ENCODE measurements at regions not wholly inside any gene's neighbourhood (a gene's known extent, or its start where the extent isn't known, plus 50 kb on each side); places are given as distances from the start of the nearest gene placed in this dataset.

DNA sequence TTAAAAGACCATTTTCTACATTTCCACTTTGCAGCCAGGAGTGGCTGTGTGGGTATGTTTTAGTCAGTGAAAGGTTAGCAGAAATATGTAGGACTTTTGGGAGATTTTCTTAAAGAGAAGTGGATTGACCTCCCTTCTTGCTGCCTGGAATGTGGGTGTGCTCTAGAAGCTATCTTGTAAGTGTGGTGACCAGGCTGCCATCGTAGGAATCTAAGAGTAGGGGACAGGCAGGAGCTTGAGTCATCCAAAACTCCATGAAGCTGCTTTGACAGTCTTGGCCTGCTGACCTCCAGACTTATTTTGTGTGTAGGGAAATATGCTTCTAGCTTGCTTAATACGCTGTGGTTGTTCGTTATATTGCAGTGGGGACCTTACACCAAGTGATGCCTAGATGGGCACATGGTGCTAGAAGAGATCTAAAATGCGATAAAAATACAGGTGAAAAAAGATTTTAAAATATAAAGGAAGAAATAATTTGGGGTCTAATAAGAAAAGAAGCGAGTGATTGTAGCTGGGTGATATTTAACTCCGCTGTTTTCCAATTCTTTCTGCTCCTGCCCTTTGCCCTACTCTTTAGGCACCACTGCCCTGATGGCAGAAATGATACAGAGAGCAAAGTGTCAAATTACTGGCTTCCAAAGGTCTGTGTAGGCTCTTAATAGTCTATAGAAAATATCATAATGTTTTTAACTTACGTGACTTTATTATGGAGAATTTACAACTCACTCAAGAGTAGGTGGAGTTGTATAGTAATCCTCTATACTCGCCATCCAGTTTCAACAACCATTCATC is 298.2 kb upstream of the ZNF608 start:
- TF ChIP-seq, protein P1, sequence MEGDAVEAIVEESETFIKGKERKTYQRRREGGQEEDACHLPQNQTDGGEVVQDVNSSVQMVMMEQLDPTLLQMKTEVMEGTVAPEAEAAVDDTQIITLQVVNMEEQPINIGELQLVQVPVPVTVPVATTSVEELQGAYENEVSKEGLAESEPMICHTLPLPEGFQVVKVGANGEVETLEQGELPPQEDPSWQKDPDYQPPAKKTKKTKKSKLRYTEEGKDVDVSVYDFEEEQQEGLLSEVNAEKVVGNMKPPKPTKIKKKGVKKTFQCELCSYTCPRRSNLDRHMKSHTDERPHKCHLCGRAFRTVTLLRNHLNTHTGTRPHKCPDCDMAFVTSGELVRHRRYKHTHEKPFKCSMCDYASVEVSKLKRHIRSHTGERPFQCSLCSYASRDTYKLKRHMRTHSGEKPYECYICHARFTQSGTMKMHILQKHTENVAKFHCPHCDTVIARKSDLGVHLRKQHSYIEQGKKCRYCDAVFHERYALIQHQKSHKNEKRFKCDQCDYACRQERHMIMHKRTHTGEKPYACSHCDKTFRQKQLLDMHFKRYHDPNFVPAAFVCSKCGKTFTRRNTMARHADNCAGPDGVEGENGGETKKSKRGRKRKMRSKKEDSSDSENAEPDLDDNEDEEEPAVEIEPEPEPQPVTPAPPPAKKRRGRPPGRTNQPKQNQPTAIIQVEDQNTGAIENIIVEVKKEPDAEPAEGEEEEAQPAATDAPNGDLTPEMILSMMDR (IDR thresholded peaks at IDR 0.05): no peak
- TF ChIP-seq POLR2A (IDR thresholded peaks at IDR 0.05) (no peak), EP300 (IDR thresholded peaks at IDR 0.05) (no peak)

All from sigmoid colon (tissue), 4 donors.